NCI-H1436 treated with DMSO at 0.1 percent for 48 hours (cell line): ENCODE measurements at regions not wholly inside any gene's neighbourhood (a gene's known extent, or its start where the extent isn't known, plus 50 kb on each side); places are given as distances from the start of the nearest gene placed in this dataset.

Source experiments
- DNase-seq: peaks from one replicate; lab custom pipeline; 2025; lab: John Stamatoyannopoulos, UW

DNA sequence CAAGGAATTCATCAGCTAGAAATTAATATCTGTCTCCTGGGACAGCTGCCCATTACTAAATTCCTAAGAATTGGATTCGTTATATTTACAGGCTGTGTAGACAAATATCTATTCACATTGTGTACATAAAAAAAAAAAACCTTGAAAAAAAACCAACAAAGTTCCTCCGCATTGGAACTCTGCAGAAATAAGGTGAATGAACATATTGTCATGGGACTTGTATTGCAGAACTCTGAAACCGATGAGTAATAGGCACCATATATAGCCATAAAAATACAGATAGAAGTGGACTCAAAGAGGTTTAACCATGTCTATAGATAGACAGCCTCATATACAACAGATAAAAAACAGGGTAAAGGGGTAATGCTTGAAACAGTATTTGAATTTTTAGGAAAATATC, 909.9 kb upstream of the CHAC2 start:
- DNase-seq: no peak

DNA sequence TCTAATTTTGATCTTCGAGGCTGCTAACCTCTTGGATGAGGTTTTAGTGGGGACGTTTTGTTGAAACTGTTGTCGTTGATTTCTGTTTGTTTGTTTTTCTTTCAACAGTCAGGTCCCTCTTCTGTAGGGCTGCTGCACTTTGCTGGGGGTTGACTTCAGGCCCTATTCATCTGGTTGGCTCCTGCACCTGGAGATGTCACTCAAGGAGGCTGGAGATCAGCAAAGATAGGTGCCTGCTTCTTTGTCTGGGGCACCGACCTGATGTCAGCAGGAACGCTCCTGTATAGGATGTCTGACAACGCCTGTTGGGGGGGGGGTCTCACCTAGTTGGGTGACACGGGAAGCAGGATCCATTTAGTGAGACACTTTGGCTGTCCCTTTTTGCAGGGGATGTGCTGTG, 915.6 kb upstream of the CHAC2 start:
- DNase-seq: no peak

DNA sequence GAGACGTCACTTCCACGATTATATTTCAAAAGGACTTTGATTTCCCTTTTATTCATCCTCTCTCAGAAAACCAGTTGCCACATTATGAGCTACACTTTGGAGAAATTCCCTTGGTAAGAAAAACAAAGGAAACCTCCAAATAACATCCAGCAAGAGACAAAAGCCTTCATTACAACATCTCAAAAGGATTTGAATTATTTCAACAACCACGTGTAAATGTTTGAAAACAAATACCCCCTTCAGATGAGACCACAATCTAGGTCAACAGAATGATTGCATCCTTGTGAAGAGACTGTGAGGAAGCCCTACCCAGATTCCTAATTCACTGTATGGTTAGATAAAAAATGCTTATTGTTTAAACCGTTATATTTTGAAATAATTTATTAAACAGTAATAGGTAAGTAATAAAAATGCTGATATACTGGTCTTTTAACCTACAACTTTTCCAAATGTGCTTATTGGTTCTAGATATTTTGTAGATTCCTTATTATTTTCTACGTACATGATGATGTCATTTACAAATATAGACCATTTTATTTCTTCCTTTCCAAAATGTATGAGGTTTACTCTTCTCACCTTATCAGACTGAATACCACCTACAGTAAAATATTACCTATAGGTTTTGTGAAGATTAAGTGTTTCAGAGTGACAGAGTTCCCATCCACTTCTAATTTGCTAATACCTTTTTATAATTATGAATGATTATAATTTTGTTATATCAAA, 922.7 kb upstream of the CHAC2 start:
- no peak for DNase-seq

DNA sequence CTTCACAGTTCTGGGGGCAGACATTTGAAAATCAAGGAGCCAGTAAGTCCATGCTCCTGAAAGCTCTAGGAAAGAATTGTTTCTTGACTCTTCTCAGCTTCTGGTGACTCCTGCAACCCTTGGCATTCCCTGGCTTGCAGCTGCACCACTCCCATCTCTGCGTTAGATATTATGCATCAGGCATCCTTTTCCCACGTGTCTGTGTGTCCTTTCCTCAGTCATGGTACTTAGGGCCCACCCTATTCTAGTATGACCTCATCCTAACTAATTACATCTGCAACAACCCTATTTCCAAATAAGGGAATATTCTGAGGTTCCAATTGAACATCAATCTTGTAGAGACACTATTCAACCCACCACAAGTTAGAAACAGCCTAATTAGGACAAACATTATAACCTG, 931.7 kb upstream of the CHAC2 start:
- DNase-seq: no peak

DNA sequence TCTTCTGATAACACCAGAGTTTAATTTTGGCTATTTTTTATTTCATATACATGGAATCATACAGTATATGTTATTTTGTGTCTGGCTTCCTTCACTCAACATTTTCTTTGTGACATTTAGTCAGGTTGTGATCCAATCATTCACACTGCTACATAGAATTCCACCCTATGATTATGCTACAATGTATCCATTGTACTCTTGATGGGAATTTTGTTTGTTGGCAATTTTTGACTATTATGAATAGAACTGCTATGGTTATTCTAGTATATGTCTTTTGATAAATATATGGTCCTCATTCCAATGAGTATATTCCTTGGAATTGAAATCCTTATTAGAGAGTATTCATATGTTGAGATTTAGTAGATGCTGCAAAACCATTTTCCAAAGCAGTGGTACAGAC, 936.4 kb upstream of the CHAC2 start:
- DNase-seq: no peak

DNA sequence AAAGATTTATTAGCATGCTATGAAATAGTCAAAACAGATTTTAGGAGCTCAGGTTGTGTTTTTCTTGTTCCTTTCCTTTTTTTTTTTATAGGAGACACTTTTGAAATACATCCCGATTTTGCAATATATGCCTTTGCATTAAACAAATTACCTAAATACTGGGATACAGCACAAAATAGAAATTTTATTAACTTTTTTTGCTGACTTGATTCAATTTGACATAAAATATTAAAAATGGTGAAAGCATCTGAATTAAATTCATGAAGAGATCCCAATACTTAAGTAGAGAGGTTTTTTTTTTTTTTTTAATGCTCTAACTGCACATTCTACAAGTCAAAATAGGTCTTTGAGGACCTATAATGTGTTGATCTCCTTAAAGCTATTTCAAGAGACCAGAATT, 939.5 kb upstream of the CHAC2 start:
- DNase-seq: no peak

DNA sequence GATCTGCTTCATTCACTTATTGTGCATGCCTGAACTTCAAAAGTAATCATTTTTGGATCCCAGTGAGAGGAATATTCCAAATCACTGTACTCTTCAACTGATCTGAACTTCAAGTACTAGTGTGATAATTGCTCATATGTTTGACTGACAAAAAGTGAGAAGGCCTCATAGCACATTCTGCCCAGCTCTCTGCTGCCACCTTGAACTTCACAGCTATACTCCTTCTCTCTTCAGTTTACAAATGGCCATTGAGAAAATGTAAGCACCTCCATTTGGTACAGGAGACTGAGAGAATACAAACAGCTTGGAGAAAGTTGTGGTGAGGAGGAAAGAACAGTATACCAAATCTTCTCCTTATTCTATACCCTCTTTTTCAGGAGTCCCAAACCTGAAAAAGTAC, 946.0 kb upstream of the CHAC2 start:
- DNase-seq: no peak

DNA sequence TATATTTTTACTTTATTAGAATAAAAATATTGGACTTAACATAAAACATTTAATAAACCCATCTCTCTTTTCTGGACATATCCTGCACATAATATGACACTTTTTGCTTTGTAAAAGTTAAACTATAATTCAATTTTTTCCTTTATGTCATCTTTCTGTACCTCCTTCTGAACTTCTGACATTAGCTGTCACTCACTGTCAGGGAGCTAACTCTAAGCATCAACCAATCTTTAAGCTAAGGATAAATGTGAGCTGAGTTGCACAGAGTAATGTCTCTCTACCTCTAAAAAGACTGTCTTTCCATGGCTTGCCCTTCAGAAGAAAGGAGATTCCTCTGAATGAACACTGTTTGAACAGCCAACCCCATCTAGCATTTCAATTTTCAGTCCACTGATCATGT, 948.6 kb upstream of the CHAC2 start:
- no peak for DNase-seq

DNA sequence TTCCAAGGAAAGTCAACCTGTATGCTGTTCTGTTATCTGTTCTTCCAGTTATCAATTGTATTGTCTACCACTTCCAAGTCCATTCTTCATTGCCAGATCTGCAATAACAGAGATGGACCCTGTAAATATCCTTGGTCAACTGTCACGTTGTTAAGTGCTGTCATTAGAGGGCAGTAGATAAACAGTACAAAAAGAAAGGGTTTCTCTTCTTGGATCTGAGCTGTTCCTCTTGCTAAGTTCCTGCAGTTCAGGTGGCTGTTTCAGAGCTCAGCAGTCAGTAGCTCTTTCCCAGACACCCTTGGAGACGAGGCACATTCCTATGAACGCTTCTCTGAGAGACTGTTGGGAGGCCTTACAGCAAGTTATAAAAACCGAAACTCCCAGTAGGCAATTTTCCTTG, 957.1 kb upstream of the CHAC2 start:
- DNase-seq: no peak

DNA sequence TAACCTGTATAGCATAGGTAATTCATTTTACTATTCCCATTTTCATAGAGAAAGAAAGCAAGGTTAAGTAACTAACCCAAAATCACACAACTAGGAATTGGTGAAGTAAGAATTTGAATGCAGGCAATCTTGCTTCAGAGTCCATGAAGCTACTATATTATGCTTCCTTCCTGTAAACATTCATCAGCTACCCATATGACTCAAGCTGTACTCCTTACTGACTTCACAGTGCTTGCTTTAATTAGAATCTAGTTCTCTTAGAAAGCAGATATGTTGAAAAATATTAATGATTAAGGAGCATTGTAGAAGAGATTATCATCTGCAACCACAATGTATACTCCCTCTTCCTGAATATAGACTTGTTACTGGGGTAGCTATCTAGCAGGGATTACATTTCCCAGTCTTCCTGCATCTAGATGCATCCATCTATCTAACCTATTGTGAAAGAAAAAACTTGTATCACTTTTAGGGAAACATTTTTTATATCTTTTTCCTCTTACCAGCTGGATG, 961.6 kb upstream of the CHAC2 start:
- no peak for DNase-seq

DNA sequence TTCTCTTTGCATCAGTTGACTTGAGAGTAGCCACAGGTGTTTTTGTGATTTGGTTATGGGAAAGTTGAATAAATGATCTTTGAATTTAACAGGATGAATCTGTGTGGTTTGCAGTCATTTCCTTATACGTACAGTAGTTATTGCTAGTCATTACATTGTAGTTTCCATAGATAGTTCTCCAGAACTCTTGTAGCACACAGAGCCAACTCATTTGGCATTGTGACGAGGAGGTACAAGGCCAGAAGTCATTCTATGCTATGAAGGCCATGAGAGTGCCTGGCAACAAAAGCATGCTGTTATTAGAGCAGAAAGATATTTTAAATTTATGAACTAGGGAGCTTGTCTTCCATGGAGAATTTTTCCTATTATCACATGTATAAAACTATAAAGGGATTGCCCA, 973.0 kb upstream of the CHAC2 start:
- no peak for DNase-seq

DNA sequence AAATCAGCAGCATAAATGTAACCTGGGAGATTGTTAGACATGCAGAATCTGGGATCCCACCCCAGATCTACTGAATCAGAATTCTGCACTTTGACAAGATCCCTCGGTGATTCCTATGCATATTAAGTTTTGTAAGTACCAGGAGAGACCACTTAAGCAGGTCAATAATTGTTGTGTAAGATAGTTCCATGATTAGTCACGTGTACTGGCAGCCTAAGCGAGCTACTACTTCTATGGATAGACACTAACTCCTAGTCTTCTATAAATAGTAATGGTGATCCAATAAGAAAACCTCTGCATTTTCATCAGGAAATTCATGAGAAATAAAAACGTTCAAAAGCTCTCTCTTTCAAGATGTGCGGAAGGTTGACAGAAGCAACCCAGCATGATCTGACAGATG, 988.2 kb upstream of the CHAC2 start:
- DNase-seq: no peak

DNA sequence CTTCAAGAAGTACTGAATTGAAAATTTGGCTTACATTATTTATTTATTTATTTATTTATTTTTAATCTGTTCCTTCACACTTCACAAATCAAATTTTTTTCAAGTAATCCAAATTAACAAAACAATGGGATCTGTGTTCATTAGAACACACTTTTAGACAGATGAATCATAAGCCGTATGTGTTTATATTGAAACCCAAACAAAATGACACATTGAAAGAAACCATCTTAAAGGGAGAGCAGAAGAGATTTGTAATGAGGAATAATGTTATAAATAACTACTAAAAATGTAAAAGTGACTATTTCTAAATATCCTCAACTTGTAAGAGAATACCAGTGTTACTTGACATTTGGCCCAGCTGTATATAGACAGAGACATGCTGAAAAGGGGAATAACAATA, 991.0 kb upstream of the CHAC2 start:
- DNase-seq: no peak

DNA sequence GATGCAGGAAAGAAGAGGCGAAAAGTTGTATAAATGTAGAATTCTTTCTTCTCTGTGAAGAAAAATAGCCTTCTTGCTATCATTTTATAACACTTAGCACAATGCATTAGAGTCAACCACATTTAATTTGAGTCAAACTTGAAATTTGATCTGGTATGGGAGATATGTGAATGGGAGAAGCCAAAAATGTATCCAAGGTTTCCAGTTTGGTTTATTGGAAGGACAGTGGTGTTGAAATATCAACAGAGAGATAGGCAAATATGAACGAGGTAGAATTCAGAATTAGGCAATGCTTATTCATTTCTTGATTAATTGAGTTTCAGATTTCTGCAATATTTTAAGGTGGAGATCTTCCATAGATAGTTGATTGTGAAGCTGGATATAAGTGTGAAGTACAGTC, 991.9 kb upstream of the CHAC2 start:
- no peak for DNase-seq

DNA sequence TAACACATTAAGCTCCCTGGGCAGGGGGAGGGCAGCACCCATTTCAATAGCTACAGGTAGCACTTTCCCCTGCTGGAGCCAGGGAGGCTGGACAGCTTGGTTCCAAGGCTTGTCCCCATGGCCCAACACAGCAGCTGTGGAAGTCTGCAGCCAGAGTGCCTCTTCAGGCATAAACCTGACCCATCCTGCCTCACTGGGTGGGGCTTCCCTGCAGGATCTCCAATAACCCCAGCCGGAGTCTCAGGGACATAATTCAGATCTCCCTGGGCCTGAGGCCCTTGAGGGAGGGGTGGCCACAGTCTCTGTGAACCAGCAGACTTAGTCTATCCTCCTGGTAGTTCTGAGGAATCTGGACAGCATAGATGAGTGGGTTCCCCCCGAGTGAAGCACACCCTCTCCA, 1001.9 kb upstream of the CHAC2 start:
- DNase-seq: no peak

DNA sequence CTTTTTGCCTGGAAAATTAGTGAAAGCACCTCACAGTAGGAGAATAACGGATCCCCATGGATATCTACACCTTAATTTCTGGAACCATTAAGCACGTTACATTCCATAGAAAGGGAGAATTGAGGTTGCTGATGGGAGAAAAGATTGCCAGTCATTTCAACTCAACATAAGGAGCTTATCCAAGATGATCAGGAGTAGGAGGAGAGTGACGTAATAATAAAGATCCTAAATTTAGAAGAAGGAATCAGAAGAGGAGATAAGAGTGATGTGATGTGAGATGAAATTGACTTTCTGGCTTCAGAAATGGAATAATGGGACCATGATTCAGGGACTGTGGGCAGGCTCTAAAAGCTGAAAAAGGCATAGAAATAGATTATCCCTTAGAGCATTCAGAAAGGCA, 1017.8 kb upstream of the CHAC2 start:
- DNase-seq: no peak

DNA sequence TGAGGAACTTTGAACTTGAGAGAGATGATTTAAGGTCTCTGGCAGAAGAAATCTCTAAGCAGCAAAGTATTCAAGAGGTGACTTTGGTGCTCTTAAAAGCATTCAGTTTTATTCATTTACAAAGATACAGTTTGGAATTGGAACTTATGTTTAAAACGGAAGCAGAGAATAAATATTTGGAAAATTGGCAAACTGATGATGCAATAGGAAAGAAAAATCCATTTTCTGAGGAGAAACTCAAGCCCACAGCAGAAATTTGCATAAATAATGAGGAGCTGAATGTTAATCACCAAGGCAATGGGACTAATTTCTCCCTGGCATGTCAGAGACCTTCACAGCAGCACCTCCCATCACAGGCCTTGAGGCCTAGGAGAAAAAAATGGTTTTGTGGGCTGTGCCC, 1022.5 kb upstream of the CHAC2 start:
- DNase-seq: no peak

DNA sequence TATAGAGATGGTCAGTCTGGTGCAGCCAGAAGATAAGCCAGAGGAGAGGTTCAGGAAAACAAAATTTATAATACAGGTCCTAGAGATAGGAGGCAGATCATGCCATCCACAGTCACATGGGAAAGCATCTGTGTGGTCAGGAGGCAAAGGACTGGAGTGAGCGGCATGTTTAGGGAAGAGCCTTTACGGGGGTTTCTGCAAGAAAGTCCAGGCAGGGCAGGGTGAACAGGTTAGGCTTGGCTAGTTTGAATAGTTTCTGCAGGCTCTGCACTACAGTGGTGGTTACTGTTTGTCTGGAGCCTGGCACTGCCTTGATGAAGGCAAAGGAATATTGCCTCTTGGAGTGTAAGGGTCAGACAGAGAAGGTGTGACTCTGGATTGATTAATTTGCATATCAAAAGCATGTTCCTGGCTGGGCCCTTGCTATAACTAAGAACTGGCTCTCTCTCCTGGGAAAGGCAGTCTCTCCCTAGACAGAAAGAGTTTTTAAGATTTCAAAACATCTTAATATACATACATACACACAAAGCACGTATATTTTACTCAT, 1034.7 kb upstream of the CHAC2 start:
- no peak for DNase-seq

DNA sequence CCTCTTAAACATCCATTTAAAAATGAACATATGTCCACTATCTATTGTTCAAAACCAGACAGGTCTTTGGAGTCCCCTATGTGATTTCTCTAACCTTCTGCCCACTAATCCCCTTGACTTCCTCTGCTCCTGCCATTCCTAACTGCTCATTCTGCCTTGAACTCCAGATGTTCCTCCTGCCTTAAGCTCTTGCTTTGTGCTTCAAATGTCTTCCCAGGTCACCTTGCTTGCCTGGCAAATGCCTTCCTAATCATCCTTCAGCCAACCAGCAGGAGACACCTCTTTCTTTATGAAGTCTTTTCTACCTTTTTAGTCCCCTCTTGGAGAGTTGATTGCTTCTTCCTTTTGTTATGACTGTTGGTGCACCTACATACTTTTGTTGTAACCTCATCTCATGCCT, 1043.0 kb upstream of the CHAC2 start:
- no peak for DNase-seq

DNA sequence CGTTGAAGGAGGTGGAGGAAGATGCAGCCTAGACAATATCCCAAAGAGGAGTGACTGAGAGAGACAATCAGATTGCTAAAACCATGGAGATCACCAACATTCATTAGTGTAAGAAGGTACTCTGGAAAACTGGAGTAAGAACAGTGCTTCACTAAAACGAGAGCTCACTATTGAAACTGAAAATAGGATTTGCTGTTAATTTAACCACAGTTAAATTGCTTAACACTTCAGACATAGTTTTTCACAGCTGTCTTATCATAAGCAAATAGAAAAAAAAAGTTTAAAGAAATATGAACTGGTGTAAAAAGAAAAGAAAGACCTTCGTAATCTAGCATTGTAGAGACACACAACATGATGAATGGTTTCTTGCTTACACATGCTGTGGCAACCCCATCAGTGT, 1049.8 kb upstream of the CHAC2 start:
- DNase-seq: no peak

DNA sequence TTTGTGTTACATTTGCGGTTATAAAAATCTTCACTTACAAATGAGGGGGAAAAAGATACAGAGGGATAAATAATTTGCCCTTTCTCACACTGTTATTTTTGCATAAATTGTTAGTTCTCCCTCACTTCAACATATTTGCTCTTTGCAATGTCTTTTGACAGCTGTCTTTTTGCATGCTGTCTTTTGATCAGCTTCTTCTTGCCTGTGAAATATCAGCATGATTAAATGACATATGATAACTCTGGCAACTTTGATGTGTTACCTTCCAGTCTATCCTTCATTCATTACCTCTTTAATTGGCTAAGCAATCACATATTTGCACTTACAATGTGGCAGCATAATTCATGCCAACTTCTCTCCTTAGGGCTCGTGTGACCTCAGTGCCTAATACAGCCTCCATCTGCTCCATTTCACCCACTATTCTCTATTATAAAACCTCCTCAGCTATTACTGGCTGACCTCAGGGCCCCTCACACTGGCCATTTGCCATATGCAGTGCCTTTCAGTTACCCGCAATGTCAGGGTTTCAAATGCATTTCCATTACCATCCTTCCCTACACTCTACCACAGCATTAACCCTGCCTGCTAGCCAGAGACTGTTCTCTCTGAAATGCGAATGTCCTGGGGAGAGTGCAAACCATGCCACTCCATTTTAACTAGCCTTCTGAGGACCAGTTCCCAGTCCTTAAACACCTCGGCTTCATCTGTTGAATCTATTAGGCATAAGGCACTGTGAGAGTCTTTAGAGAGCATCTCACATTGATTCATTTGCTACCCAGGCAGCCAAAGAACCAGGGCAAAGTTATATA, 1056.6 kb upstream of the CHAC2 start:
- DNase-seq: no peak

DNA sequence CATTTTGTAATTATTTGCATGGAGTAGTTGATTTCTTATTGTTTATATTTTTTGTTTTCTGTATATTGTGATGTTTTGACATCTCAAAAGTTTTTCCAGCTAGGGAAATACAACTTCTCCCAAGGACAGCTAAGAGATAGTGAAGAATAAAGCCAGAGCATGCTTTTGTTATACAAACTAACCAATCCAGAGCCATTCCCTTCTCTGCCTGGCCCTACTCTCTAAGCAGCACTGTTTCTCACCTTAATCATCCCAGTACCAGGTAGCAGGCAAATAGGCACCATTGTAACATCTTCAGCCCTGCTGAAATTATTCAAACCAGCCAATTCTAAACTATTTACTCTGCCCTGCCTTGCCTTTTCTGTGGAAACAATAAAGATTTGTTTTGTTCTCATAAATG, 1063.4 kb upstream of the CHAC2 start:
- no peak for DNase-seq

DNA sequence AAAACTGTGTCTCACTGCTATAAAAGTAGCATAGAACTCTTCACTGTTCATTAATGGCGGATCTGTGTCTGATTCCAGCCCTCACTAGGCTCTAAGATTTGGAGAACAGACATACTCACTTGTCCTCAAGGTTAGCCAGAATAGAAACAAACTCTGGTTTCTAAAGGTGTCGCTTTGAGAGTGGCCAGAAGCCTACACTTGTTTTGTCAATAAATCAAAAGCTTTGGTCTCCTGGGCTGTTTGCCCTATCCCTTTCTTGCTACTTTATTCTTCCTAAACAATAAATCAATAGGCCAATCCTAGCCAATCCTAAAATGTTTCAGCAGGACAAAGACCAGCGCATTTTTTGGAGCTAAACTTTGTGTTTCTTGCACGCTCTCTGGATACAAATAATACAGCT, 1064.6 kb upstream of the CHAC2 start:
- DNase-seq: no peak
